ENCODE measurements at regions not wholly inside any gene's neighbourhood (a gene's known extent, or its start where the extent isn't known, plus 50 kb on each side); places are given as distances from the start of the nearest gene placed in this dataset.

DNA sequence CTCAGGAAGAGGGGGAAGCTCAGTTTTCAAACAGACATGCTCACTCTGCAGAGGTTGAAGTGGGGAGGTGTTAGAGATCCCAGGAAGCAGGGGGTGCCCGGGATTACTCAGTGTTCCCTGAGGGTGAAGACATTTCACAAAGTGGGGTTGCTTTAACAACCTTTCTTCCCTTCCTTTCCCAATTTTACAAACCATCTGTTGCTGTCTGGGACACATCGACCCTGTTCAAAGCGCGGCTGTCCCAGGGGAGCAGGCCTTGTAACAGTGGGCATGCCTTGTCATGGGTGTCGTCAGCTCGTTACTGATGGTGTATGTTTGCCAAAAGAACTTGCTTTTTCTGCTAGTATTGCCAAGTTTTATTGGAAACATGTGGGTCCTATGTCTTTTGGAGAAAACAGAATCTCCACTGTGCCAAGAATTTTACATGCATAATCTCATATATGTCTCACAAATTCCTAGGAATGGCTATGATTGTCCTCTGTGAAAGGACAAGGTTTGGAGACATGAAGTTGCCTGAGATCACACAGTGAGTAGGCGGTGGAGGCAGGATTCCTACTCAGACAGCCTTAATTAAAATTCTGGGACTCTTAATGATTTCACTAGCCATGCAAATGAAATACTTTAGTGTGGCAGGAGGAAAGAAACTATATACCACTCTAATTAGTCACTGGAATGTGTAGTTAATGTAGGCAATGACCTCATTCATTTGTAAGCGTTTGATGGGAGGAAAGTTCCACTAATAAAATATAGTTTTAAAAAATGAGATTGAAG is 198.9 kb downstream of the NXNL2 start:
- intact Hi-C loops (cut with micrococcal nuclease), result no loop called here

DNA sequence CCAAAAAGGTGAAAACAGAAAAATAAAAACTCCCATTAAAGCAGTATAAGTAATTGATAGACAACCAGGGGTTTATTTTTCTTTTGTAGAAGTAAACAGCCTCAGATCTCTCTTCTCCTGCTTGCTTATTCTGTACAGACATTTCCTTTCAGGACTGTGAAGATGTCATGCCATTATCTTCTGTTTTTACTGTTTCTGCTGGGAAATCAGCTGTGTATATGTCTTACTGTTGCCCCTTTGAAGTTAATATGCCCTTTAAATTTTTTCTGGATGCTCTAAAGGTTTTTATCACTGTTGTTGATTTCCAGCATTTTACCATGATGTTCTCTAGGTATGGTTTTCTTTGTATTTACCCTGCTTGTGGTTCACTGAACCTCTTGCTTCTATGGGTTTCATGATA is 199.5 kb downstream of the NXNL2 start:
- intact Hi-C loops (cut with micrococcal nuclease), result no loop called here

- intact Hi-C loops (cut with micrococcal nuclease), result no loop called here
Observed at GRCh38 chr9:88736136-88736637, 201.2 kb downstream of the NXNL2 start.

DNA sequence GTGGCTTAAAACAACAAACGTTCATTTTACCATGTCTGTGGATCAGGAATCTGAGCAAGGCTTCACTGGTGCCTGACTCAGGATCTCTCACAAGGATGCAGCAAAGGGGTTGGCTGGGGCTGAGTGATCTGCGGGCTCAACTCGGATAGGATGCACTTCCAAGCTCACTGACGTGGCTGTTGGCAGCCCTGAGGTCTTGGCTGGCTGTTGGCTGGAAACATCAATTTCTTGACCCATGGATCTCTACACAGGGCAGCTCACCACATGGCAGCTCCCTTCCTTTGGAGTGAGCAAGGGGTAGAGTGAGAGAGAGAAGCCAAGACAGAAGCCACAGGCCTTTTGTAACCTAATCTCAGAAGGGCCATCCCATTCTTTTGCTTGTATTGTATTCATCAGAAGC is 202.1 kb downstream of the NXNL2 start:
- intact Hi-C loops (cut with micrococcal nuclease), result no loop called here

- intact Hi-C loops (cut with micrococcal nuclease), result no loop called here
Observed at GRCh38 chr9:88737876-88738275, 202.9 kb downstream of the NXNL2 start.

- intact Hi-C loops (cut with micrococcal nuclease), result no loop called here
Observed at GRCh38 chr9:88738709-88739108, 203.7 kb downstream of the NXNL2 start.

- intact Hi-C loops (cut with micrococcal nuclease), result no loop called here
Observed at GRCh38 chr9:88739373-88739772, 204.4 kb downstream of the NXNL2 start.

GRCh38 chr9:88740844-88741243 is 205.9 kb downstream of the NXNL2 start:
- intact Hi-C loops (cut with micrococcal nuclease), result loop anchor here (5.0 kb wide), 1 partner anchor 144 kb away; no protein-coding TSS in a partner anchor

DNA sequence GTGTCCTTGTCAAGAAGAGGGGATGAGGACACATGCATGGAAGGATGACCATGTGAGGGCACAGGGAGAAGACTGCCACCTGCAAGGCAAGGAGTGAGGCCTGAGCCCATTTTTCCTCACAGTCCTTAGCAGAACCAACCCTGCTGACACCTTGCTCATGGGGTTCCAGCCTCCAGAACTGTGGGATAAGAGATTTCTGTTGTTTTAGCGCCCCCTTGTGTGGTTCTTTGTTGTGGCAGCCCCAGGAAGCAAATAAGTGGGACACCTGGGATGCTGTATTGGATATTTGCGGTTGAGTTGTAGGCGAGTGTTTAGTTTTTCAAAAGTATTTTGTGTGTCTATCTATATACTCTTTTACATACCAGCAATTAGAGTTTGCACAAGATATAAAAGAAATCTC is 206.4 kb downstream of the NXNL2 start:
- intact Hi-C loops (cut with micrococcal nuclease), result loop anchor here (5.0 kb wide), 1 partner anchor 144 kb away; no protein-coding TSS in a partner anchor

GRCh38 chr9:88742483-88742882 is 207.5 kb downstream of the NXNL2 start:
- intact Hi-C loops (cut with micrococcal nuclease), result loop anchor here (5.0 kb wide), 1 partner anchor 145 kb away; no protein-coding TSS in a partner anchor

- intact Hi-C loops (cut with micrococcal nuclease), result loop anchor here (5.0 kb wide), 1 partner anchor 146 kb away; no protein-coding TSS in a partner anchor
Observed at GRCh38 chr9:88742905-88743304, 207.9 kb downstream of the NXNL2 start.

DNA sequence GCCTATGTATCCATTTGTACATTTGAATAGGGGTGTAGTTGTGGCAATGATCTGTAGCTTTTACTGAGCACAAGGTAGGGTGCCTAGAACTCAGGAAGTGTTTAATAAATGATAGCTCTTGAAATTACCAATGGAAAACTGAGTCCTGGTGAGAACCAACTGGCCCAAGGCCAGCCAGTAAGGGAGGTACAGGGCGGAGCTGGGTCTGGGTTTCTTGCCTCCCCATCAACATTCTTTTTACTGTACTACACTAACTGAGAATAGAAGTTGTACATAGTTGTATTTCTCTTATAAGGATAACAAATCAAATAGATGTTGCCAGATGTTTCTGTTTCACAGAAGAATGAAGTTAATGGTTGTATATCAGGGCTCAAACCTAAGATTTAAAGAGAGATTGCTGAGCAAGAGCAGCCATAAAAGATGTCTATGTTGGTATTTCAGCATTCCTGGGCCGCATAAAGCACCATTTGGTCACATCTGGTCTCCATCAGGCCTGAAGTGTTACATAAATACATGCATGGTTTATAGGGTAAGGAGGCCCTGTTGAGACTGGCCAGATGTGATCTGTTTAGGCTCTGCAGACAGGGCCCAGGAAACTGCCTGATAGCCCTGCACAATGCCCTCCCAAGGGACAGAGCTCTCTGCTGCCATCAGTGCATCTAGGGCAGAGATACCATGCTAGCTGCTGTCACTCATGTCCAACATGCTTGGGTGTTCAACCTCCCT is 210.5 kb downstream of the NXNL2 start:
- intact Hi-C loops (cut with micrococcal nuclease), result no loop called here

DNA sequence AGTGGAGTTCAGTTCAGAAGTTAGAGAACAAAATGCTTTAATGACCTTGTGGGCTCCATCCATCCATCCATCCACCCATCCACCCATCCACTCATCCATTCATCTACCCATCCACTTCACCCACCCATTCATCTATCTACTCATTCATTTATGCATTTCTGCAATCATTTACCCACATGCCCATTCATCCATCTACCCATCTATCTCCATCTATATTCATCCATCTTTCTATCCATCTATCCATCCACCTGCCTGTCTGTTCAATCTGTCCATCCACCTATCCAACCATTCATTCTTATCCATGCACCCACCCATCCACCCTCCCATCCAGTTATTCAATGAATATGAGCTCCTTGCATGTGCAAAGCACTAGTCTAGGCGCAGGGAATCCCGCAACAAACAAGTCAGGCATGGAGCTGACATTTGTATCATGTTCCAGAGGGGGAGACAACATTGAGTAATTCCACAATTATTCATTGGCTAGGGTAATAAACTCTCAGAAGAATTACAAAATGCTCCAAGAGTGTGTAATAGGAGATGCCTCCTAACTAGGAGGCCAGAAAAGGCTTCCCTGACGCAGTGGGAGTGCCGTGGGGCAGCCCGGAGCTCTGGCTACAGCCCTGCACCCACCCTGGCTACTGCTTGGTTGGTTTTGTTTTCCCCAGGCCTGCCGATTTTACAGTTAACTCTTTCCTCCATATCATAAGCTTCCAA is 211.2 kb downstream of the NXNL2 start:
- intact Hi-C loops (cut with micrococcal nuclease), result no loop called here

GRCh38 chr9:88746743-88747398 is 211.9 kb downstream of the NXNL2 start:
- intact Hi-C loops (cut with micrococcal nuclease), result no loop called here

- intact Hi-C loops (cut with micrococcal nuclease), result no loop called here
Observed at GRCh38 chr9:88747768-88748167, 212.8 kb downstream of the NXNL2 start.

DNA sequence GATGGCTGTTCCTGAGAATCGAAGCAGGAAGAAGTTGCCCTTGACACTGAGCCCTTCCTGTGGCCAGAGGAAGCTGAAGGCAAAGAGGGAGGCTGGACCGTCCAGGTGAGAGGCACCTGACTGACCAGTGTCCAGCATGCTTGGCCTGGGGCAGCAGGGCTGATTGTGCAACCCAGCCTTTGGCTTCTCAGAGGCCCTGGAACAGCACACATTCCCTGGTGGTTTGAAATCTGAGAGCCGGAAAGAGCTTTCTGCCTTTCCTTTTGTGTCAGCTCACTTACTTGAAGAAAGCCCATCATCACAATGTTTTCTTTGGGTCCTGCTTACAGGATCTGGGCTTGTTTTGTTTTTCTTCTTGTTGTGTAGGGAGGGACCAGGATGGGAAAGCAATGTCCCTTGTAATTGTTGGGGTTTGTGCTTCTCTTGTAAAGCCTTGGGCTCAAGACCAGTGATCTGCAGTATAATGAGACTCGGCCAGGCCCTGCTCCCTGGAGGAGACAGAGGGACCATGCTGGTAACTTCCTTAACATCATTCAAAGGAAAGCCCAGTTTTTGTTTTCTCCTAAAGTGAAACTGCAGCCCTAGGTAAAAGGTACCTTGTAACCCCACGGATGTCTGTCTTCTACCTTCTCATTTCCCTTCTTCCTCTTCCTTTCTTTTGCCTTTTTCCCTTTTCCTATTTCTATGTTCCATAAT is 213.7 kb downstream of the NXNL2 start:
- intact Hi-C loops (cut with micrococcal nuclease), result no loop called here

GRCh38 chr9:88749420-88749819 is 214.4 kb downstream of the NXNL2 start:
- intact Hi-C loops (cut with micrococcal nuclease), result no loop called here

DNA sequence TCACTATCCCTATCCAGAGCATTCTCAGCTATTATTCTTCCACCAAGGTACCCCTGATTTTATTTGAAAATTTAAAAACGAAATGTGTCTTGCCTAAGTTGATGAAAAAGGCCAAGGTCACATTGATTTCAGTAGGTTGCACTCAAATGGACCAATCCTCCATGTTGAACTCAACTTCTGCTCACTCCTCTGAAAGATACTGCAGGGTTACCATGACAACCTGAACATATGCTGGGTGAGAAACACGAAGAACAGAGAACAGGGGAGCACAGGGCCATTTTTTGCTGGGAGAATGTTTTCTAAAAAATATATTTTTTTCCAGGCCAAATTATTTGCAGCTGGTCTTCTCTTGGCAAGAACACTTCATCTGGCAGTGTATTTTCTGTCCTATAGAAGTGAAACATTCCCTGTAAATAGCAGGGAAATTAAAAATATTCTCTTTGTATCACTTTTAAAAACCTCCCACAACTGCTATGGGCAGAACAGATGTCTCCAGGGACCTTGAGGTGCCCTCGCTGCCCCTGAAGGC is 215.9 kb downstream of the NXNL2 start:
- intact Hi-C loops (cut with micrococcal nuclease), result no loop called here

- intact Hi-C loops (cut with micrococcal nuclease), result no loop called here
Observed at GRCh38 chr9:88751781-88752180, 216.8 kb downstream of the NXNL2 start.

- intact Hi-C loops (cut with micrococcal nuclease), result no loop called here
Observed at GRCh38 chr9:88753691-88754367, 218.9 kb downstream of the NXNL2 start.
